ENCODE measurements at regions not wholly inside any gene's neighbourhood (a gene's known extent, or its start where the extent isn't known, plus 50 kb on each side); places are given as distances from the start of the nearest gene placed in this dataset.

DNA sequence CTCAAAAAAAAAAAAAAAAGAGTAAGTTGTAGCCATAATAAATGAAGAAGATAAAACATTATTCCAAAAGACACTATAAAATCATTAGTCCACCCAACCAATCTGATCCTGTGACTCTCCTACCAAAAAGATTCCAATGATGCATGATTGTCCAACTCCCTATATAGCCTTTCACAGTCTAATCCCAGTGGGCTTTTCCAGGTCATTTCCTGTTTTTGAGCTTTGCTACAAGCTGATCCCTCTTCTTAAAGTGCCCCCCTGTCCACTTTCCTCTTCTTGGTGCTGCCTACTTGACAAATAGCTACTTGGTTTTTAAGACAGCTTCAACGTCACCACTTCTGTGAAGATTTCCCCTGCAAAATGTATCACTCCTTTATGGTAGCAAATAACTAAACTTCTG, 88.4 kb downstream of the SEMA4F start:
- TF ChIP-seq, protein P1, sequence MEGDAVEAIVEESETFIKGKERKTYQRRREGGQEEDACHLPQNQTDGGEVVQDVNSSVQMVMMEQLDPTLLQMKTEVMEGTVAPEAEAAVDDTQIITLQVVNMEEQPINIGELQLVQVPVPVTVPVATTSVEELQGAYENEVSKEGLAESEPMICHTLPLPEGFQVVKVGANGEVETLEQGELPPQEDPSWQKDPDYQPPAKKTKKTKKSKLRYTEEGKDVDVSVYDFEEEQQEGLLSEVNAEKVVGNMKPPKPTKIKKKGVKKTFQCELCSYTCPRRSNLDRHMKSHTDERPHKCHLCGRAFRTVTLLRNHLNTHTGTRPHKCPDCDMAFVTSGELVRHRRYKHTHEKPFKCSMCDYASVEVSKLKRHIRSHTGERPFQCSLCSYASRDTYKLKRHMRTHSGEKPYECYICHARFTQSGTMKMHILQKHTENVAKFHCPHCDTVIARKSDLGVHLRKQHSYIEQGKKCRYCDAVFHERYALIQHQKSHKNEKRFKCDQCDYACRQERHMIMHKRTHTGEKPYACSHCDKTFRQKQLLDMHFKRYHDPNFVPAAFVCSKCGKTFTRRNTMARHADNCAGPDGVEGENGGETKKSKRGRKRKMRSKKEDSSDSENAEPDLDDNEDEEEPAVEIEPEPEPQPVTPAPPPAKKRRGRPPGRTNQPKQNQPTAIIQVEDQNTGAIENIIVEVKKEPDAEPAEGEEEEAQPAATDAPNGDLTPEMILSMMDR (IDR thresholded peaks at IDR 0.05), result no peak
- TF ChIP-seq POLR2A (IDR thresholded peaks at IDR 0.05), result no peak
